Prostate gland (tissue), 2 donors: ENCODE measurements at regions not wholly inside any gene's neighbourhood (a gene's known extent, or its start where the extent isn't known, plus 50 kb on each side); places are given as distances from the start of the nearest gene placed in this dataset.

Source experiments
- DNase-seq: peaks from one replicate; pipeline ENCODE4 v3.0.0-alpha.2; 2019; ENCODE audit warnings: low spot score
- H3K27ac ChIP-seq, 2 donors: fragments of 200-600 bp; sonication (generic); 2 replicates each; pipeline ENCODE4 v1.5.1; 2017 to 2019
- H3K27me3 ChIP-seq: fragments of 200-600 bp; sonication (generic); replicated peaks from 2 replicates; pipeline ENCODE4 v1.5.1; 2019; ENCODE audit not compliant: insufficient read depth
- H3K36me3 ChIP-seq, 2 donors: fragments of 200-600 bp; sonication (generic); 1 replicate in 1 of 2; 2 replicates in 1 of 2; pipeline versions ENCODE4 v1.5.1 to v1.8.1; 2017 to 2019
- H3K4me1 ChIP-seq: fragments of 200-600 bp; sonication (generic); replicated peaks from 2 replicates; pipeline ENCODE4 v1.5.1; 2019
- H3K4me3 ChIP-seq, 2 donors: fragments of 200-600 bp; sonication (generic); 2 replicates each; pipeline ENCODE4 v1.5.1; 2017 to 2019
- H3K9me3 ChIP-seq: fragments of 200-600 bp; sonication (generic); 2 replicates; pipeline ENCODE4 v1.5.1; 2017
- POLR2A ChIP-seq: fragments of 450-650 bp; IDR thresholded peaks from one replicate; pipeline ENCODE4 v1.6.1; 2016; ENCODE audit warnings: antibody characterized with exemption, mild to moderate bottlenecking
- POLR2AphosphoS5 ChIP-seq: sonication (generic); formaldehyde crosslinking; IDR thresholded peaks from one replicate; pipeline ENCODE4 v1.6.1; 2017; ENCODE audit warnings: antibody characterized with exemption
- WGBS: methylation state at CpG from one replicate; pipeline ENCODE4 v1.1.5; 2018; 5-methylcytosine and 5-hydroxymethylcytosine counted together
- intact Hi-C: fragments of 100-400 bp; cut with DNase I; formaldehyde crosslinking; loops from one replicate; pipeline ENCODE4 v1.14.2; 2022
- TF ChIP-seq, protein P1 (sequence below), 4 experiments: fragments of 200-600 bp in 2 of 4; fragments of 450-650 bp in 2 of 4; sonication (generic) in 2 of 4; IDR thresholded peaks; 1 replicate in 3 of 4; 2 replicates in 1 of 4; pipeline ENCODE4 v1.5.1; 2016 to 2019; ENCODE audit warnings: antibody characterized with exemption in 4 of 4, mild to moderate bottlenecking in 2 of 4, moderate library complexity in 2 of 4

DNA sequence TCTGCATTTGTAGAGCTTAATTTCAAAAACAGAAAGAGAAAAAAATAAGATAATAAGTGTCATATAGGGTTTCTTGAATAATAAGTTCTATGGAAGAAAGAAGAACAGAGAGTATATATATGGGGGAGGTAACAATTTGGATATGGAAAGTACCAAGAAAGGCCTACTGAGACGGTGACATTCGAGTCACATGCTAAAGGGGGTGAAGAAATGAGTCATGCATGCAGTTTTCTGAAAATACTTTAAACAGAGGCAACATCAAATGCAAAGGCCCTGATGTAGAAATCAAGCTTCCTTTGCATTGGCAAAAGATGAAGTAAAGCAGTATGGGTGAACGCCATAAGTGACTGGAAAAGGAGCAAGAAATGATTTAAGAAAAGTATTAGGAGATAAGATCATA, 371.6 kb upstream of the ZNF385D start:
- intact Hi-C loops, result no loop called here
- no peak for DNase-seq
- TF ChIP-seq POLR2AphosphoS5, result no peak
- TF ChIP-seq, protein P1, sequence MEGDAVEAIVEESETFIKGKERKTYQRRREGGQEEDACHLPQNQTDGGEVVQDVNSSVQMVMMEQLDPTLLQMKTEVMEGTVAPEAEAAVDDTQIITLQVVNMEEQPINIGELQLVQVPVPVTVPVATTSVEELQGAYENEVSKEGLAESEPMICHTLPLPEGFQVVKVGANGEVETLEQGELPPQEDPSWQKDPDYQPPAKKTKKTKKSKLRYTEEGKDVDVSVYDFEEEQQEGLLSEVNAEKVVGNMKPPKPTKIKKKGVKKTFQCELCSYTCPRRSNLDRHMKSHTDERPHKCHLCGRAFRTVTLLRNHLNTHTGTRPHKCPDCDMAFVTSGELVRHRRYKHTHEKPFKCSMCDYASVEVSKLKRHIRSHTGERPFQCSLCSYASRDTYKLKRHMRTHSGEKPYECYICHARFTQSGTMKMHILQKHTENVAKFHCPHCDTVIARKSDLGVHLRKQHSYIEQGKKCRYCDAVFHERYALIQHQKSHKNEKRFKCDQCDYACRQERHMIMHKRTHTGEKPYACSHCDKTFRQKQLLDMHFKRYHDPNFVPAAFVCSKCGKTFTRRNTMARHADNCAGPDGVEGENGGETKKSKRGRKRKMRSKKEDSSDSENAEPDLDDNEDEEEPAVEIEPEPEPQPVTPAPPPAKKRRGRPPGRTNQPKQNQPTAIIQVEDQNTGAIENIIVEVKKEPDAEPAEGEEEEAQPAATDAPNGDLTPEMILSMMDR (IDR thresholded peaks at IDR 0.05), result no peak
- TF ChIP-seq POLR2A, result no peak
- Histone ChIP-seq H3K36me3 (no peaks in the 10 kb centered on the region), H3K27ac (no peak overlapping the region), H3K4me1 (no peaks in the 10 kb centered on the region), H3K4me3 (no peak overlapping the region), H3K27me3 (no peaks in the 10 kb centered on the region), H3K9me3 (no peaks in the 10 kb centered on the region)
- 88% methylated on average over 3 of the region's 3 CpGs for WGBS

DNA sequence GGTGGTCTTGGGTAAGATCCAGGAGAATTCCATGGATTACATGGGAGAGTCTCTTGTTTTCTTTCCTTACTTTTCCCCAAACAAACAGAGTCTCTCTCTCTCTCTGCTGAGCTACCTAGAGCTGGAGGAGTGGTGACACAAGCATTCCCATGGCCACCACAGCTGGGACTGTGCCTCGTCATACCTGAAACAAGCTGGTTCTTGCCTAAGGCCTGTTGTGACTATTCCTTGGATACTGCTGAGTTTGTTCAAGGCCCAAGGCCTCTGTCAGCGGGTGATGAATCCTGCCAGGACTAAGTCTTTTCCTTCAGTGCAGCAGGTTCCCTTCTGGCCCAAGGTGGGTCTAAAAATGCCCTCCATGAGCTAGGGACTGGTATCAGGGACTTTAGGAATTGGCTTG, 378.1 kb upstream of the ZNF385D start:
- H3K9me3 ChIP-seq, result no peaks in the 10 kb centered on the region
- H3K36me3 ChIP-seq, result no peaks in the 10 kb centered on the region
- no peak overlapping the region for H3K4me3 ChIP-seq
- H3K4me1 ChIP-seq, result no peaks in the 10 kb centered on the region
- intact Hi-C loops, result no loop called here
- no peak for DNase-seq
- TF ChIP-seq POLR2AphosphoS5 (no peak), POLR2A (no peak)
- TF ChIP-seq, protein P1 (IDR thresholded peaks at IDR 0.05), result no peak
- no peak overlapping the region for H3K27ac ChIP-seq
- no peaks in the 10 kb centered on the region for H3K27me3 ChIP-seq
- WGBS, result 88% methylated on average over 2 of the region's 2 CpGs

DNA sequence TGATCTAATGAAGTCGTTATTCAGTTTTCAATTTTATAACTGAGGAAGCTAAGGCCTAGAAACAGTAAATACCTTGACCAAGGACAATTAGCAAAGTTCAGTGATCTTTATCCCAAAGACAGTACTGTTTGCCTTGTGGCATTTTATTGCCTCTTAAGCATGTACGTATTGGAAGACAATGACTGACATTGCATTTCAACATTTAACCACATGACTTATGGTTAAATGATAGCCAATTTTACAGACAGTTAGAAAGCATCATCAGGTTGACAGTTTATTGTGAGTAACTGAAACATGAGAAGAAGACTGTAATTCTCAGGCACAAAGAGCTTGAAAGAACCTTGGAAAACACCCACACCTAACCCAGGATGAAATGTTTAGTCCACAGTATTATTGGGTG, 390.8 kb upstream of the ZNF385D start:
- TF ChIP-seq POLR2AphosphoS5 (no peak), POLR2A (no peak)
- TF ChIP-seq, protein P1 (IDR thresholded peaks at IDR 0.05), result no peak
- H3K36me3 ChIP-seq, result no peaks in the 10 kb centered on the region
- 19% methylated on average over 2 of the region's 2 CpGs for WGBS

DNA sequence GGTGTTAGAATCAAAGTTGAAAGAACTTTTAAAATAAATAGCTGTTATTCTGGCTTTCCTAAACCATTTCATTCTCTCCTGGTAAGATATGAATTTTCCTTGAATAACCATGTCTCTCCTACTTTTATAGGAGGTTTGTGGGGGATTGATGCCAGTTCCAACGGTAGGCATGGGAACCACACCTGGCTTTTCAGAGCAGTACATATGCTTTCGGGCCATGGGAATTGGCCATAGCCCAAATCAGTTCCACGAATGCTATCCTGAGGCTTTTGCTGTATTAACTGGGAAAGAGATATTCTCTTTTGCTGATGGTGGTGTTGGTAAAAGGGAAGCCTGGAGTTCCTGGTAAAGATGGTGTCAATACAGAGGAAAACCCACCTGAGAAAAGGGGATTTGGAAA, 396.2 kb upstream of the ZNF385D start:
- Histone ChIP-seq H3K9me3 (no peaks in the 10 kb centered on the region), H3K27ac (no peak overlapping the region), H3K4me1 (no peaks in the 10 kb centered on the region), H3K36me3 (no peaks in the 10 kb centered on the region), H3K4me3 (no peak overlapping the region), H3K27me3 (no peaks in the 10 kb centered on the region)
- 71% methylated on average over 3 of the region's 3 CpGs for WGBS
- intact Hi-C loops, result no loop called here
- DNase-seq, result no peak
- no peak for TF ChIP-seq POLR2A
- TF ChIP-seq POLR2AphosphoS5, result no peak
- TF ChIP-seq, protein P1 (IDR thresholded peaks at IDR 0.05), result no peak

More for the DNA sequence above, 390.8 kb upstream of the ZNF385D start:
- Histone ChIP-seq H3K4me1 (no peaks in the 10 kb centered on the region), H3K4me3 (no peak overlapping the region), H3K27ac (no peak overlapping the region), H3K9me3 (no peaks in the 10 kb centered on the region), H3K27me3 (no peaks in the 10 kb centered on the region)
- no peak for DNase-seq
- intact Hi-C loops, result no loop called here

DNA sequence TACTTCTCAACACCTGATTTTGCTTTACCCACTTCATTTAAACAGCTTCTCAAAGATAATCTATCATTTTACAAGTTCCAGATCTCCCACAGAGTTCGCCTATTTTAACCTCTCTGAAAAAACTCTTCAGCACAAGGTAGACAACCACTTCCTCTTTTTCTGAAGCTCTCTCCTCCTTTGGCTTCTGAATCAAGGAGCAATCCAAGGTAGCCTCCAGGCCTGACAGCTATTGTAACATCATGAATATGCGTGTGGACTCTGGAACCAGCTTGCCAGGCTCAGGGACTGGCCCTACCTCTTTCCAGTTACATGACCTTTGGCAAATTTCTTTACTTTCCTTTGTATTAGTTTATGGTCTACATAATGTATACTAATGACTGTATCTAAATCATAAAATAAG, 405.9 kb upstream of the ZNF385D start:
- Histone ChIP-seq H3K4me1 (peaks cover 3% of the 10 kb centered on the region), H3K9me3 (no peaks in the 10 kb centered on the region), H3K4me3 (no peak overlapping the region), H3K27ac (no peak overlapping the region), H3K27me3 (no peaks in the 10 kb centered on the region), H3K36me3 (no peaks in the 10 kb centered on the region)
- DNase-seq, result peak; percentile 22
- 64% methylated on average over 2 of the region's 2 CpGs for WGBS
- TF ChIP-seq, protein P1 (IDR thresholded peaks at IDR 0.05), result no peak
- TF ChIP-seq POLR2A (no peak), POLR2AphosphoS5 (no peak)
- intact Hi-C loops, result no loop called here
